Fibroblast of the aortic adventitia (primary cell): ENCODE measurements at regions not wholly inside any gene's neighbourhood (a gene's known extent, or its start where the extent isn't known, plus 50 kb on each side); places are given as distances from the start of the nearest gene placed in this dataset.
A peak's percentile ranks its signal among the peaks of the same experiment; 100 is the strongest.

Experiments
- DNase-seq: peaks from one replicate; pipeline ENCODE4 v3.0.0-alpha.2; 2010; ENCODE audit warnings: low read depth
- H3K4me3 ChIP-seq: 2 replicates; pipeline ENCODE4 v1.5.1; 2011; ENCODE audit warnings: low read depth, mild to moderate bottlenecking, control low read depth, low read length, moderate library complexity
- TF ChIP-seq, protein P1 (sequence below): IDR thresholded peaks from 2 replicates; pipeline ENCODE4 v1.5.1; 2011; ENCODE audit warnings: mild to moderate bottlenecking, low read length, control low read depth, inconsistent platforms; ENCODE audit not compliant: insufficient read depth

DNA sequence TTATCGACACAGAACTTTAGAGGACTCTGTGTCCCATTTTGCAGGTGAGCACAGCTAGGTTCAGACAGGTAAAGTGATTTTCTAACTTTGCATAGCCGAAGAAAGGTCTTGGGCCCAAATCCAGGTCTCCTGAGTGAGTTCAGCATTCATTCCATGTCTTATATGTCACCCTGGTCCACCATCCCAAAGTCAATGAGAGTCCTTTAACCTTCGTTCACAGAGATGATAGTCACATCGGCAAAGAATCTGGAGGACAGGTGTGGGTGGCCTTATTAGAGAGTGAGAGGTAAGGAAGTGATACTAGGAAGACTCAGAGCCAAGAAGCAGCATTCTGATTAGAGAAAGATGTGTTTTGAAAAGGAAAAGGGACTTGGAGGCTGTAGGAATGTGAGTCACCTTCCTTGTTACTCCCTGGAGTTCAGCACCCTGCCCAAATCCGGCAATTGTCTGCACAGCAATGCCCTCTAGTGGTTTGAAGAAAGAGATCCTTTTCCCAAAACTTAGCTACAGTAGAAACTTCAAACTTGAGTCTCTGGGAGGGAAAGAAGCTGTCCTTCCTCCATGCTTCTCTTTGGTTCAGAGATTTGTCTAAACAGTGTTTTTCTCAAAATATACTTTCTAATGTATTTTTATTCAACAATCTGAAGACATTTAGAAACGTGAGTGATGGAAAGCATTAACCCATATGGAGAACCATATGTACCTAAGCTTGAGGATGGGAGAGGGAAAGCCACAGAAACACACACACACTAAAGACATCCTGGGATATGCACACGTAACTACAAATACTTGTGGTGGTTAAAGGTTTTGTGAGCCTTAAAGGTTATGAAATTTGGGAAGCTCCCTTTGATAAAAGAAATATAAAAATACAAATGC is 96.4 kb upstream of the SHISA6 start:
- TF ChIP-seq, protein P1, sequence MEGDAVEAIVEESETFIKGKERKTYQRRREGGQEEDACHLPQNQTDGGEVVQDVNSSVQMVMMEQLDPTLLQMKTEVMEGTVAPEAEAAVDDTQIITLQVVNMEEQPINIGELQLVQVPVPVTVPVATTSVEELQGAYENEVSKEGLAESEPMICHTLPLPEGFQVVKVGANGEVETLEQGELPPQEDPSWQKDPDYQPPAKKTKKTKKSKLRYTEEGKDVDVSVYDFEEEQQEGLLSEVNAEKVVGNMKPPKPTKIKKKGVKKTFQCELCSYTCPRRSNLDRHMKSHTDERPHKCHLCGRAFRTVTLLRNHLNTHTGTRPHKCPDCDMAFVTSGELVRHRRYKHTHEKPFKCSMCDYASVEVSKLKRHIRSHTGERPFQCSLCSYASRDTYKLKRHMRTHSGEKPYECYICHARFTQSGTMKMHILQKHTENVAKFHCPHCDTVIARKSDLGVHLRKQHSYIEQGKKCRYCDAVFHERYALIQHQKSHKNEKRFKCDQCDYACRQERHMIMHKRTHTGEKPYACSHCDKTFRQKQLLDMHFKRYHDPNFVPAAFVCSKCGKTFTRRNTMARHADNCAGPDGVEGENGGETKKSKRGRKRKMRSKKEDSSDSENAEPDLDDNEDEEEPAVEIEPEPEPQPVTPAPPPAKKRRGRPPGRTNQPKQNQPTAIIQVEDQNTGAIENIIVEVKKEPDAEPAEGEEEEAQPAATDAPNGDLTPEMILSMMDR = no peak
- DNase-seq = peak; percentile 6
- H3K4me3 ChIP-seq = no peak overlapping the region

DNA sequence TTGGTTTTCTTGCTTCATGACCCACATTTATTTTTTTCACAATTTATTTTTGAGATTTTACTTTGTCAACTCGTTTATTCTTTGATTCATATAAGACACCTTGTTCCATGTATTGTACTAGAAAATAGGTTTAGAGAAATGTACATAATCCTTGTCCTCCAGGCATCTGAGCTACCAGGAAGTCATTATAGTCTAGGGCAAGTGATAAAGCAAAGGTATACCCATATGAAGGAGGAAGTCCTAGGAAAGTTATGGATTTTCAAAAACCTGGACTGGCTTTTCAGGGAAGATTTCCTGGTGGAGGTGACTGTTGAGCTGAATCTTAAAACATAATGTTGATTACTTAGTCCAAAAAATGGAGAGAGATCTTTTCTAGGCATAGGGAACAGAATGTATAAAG is 98.8 kb upstream of the SHISA6 start:
- no peak for DNase-seq
- H3K4me3 ChIP-seq = no peak overlapping the region
- TF ChIP-seq, protein P1 = no peak

DNA sequence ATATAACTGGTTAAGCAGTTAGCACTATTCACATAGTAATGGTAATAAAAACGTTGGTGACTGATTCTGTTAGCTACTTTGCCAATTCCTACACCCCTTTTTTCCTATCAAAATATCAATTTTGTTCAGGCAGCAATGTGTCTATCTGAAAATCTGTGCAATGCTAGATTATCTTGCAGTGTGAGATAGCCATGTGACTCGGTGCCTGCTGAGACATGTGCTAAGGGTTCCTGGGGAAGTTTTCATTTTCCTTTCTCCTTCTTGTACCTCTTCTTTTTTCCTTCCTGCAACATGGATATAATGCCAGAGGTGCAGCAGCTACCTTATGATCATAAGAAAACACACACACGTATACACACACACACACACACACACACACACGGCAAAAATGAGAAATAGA is 100.5 kb upstream of the SHISA6 start:
- DNase-seq = no peak
- TF ChIP-seq, protein P1 = no peak

DNA sequence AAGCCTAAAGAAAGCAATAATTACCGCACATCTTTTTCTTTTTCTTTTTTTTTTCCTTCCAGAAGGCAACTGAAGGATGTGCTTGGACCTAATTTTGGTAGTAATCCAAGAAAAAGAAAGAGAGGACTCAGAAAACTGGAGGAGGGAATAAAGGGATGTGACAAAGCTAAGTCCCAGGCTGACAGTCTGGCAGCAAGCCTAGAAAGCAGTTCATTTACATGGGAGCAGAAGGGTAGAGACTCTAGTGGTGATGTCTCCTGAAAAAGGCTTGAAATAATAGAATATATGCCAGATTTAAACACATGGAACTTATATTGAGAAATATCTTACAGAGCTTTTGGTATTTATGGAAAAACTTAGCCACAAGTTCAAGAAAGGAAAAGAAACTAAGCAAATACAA is 101.0 kb upstream of the SHISA6 start:
- no peak for DNase-seq
- TF ChIP-seq, protein P1 = no peak
- no peak overlapping the region for H3K4me3 ChIP-seq

More for the DNA sequence above, 100.5 kb upstream of the SHISA6 start:
- H3K4me3 ChIP-seq = no peak overlapping the region

DNA sequence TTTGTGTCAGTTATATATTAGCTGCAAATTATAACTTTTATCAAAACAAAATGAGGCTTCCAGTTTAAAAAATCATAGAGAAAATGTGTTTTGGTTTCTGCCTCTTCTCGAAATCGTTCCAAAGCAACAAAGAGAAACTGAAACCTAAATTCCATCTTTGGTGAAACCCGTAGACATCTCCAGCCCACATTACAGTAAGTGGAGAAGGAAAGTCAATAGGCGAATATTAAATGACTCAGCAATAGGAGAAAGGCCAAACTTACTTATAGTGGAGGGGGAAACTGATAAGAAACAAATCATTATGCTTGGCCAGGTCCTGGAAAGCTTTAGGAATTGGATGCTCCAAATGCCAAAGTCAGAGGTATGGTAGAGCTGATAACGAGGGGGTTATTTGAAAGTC is 103.0 kb upstream of the SHISA6 start:
- DNase-seq = no peak
- H3K4me3 ChIP-seq = no peak overlapping the region
- TF ChIP-seq, protein P1 = no peak

DNA sequence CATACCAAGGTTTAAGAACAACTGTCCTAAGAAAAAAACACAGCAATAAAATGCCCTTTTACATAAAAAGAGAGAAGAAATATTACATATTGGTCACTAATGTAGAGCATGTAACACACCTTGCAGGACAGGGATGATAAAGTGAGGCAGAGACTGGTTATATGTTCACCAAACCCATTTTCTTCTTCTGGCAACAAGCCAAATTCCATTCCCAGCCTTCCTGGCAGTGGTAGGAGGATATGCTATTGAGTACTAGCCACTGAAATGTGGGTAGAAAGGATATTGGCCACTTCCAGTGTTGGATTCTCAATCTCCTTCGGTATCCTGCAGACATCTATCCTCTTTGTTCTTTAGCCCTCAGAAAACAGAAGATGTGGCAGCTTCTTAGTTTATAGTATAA is 105.2 kb upstream of the SHISA6 start:
- no peak for DNase-seq
- TF ChIP-seq, protein P1 = no peak
- H3K4me3 ChIP-seq = no peak overlapping the region
